Endothelial cell of umbilical vein (primary cell): ENCODE measurements at regions not wholly inside any gene's neighbourhood (a gene's known extent, or its start where the extent isn't known, plus 50 kb on each side); places are given as distances from the start of the nearest gene placed in this dataset.

Experiments used
- BruUV-seq: library from RNA; stranded (reverse); fragments of 400-500 nt; replicated peaks from 2 replicates; lab custom pipeline; 2021; lab: Mats Ljungman, UMichigan
- CTCF ChIA-PET: fragments of 300-600, 350-600 bp; sonication (Branson Sonifier 250); formaldehyde crosslinking; loops from one replicate; lab custom pipeline; 2021; ENCODE audit warnings: antibody characterized with exemption, inconsistent platforms; lab: Charles Lee
- POLR2A ChIA-PET: fragments of 300-600, 350-600 bp; sonication (Branson Sonifier 250); formaldehyde crosslinking; loops from one replicate; lab custom pipeline; 2021; ENCODE audit warnings: antibody characterized with exemption, inconsistent platforms; lab: Charles Lee
- DNase-seq: peaks from one replicate; pipeline ENCODE4 v3.0.0-alpha.2; 2011; ENCODE audit warnings: low read depth, low spot score
- FAIRE-seq: peaks from 2 replicates; lab custom pipeline; 2011; peaks lifted over from hg19 to GRCh38; lab: Jason Lieb, UNC
- H2AFZ ChIP-seq: 2 replicates; pipeline ENCODE4 v1.6.0; 2012; ENCODE audit warnings: low read depth, low read length, control low read depth, inconsistent platforms
- H3K27ac ChIP-seq: 2 replicates; pipeline ENCODE4 v1.5.1; 2011; ENCODE audit warnings: low read depth, mild to moderate bottlenecking, control low read depth, low read length, moderate library complexity; ENCODE audit not compliant: insufficient read depth
- H3K27me3 ChIP-seq, 2 experiments: 2 replicates each; pipeline versions ENCODE4 v1.6.0 to v1.6.1; 2011; ENCODE audit warnings: low read length in 2 of 2, mixed read lengths in 1 of 2; ENCODE audit not compliant: control insufficient read depth in 2 of 2, insufficient read depth in 2 of 2
- H3K36me3 ChIP-seq, 2 experiments: 2 replicates in 1 of 2; 3 replicates in 1 of 2; pipeline ENCODE4 v1.5.1; 2011; ENCODE audit warnings: low read length in 2 of 2, mild to moderate bottlenecking in 1 of 2, moderate library complexity in 1 of 2; ENCODE audit not compliant: control insufficient read depth in 2 of 2, insufficient read depth in 2 of 2; ENCODE audit errors: extremely low read depth in 1 of 2
- H3K4me1 ChIP-seq: 3 replicates; pipeline ENCODE4 v1.5.1; 2011; ENCODE audit warnings: mild to moderate bottlenecking, low read length; ENCODE audit not compliant: control insufficient read depth, insufficient read depth; ENCODE audit errors: extremely low read depth
- H3K4me2 ChIP-seq: 2 replicates; pipeline ENCODE4 v1.6.1; 2011; ENCODE audit warnings: low read length, control low read depth, mixed read lengths; ENCODE audit not compliant: insufficient read depth
- H3K4me3 ChIP-seq, 3 experiments: fragments of 200-600 bp in 1 of 3; sonication (generic), shearing (Covaris generic) in 1 of 3; replicated peaks in 1 of 3; 2 replicates each; pipeline ENCODE4 v1.5.1; 2011 to 2016; ENCODE audit warnings: control low read depth in 3 of 3, low read length in 3 of 3, mild to moderate bottlenecking in 2 of 3, inconsistent platforms in 1 of 3, low read depth in 1 of 3, moderate library complexity in 1 of 3; ENCODE audit not compliant: insufficient read depth in 1 of 3
- H3K79me2 ChIP-seq: 2 replicates; pipeline ENCODE4 v1.6.0; 2012; ENCODE audit warnings: low read length, inconsistent platforms; ENCODE audit not compliant: control insufficient read depth, insufficient read depth
- H3K9ac ChIP-seq: replicated peaks from 2 replicates; pipeline ENCODE3; 2011; ENCODE audit warnings: low read length, control low read depth; ENCODE audit not compliant: insufficient read depth; ENCODE audit errors: extremely low read depth
- H3K9me1 ChIP-seq: replicated peaks from 3 replicates; pipeline ENCODE4 v1.6.0; 2011; ENCODE audit warnings: mild to moderate bottlenecking, low read length; ENCODE audit not compliant: control insufficient read depth, insufficient read depth; ENCODE audit errors: extremely low read depth
- H3K9me3 ChIP-seq: replicated peaks from 2 replicates; pipeline ENCODE4 v1.5.1; 2012; ENCODE audit warnings: low read length, inconsistent platforms; ENCODE audit not compliant: control insufficient read depth, insufficient read depth
- H4K20me1 ChIP-seq: replicated peaks from 2 replicates; pipeline ENCODE3; 2011; ENCODE audit warnings: mild to moderate bottlenecking, low read length; ENCODE audit not compliant: control insufficient read depth, insufficient read depth; ENCODE audit errors: extremely low read depth
- EZH2 ChIP-seq: IDR thresholded peaks from 2 replicates; pipeline ENCODE4 v1.6.1; 2012; ENCODE audit warnings: borderline replicate concordance, low read depth, mild to moderate bottlenecking, moderate library complexity, low read length, inconsistent platforms; ENCODE audit not compliant: severe bottlenecking
- FOS ChIP-seq: IDR thresholded peaks from 2 replicates; pipeline ENCODE4 v1.6.1; 2011; ENCODE audit warnings: mild to moderate bottlenecking, low read length, moderate library complexity, borderline replicate concordance; ENCODE audit not compliant: insufficient read depth
- GATA2 ChIP-seq: IDR thresholded peaks from 2 replicates; pipeline ENCODE4 v1.7.0; 2011; ENCODE audit warnings: low read depth, mild to moderate bottlenecking, moderate library complexity, mixed read lengths, low read length; ENCODE audit not compliant: insufficient read length, insufficient read depth
- JUN ChIP-seq: IDR thresholded peaks from 2 replicates; pipeline ENCODE4 v1.6.1; 2011; ENCODE audit warnings: borderline replicate concordance, low read depth; ENCODE audit not compliant: insufficient read length, insufficient read depth
- MAX ChIP-seq: IDR thresholded peaks from 2 replicates; pipeline ENCODE4 v1.6.1; 2011; ENCODE audit not compliant: insufficient read depth, insufficient read length
- MYC ChIP-seq: IDR thresholded peaks from one replicate; pipeline ENCODE4 v1.6.1; 2011; ENCODE audit warnings: mild to moderate bottlenecking, low read depth, low read length
- POLR2AphosphoS5 ChIP-seq: IDR thresholded peaks from 2 replicates; pipeline ENCODE4 v1.6.1; 2012; ENCODE audit warnings: low read depth, mild to moderate bottlenecking, control low read depth, low read length, moderate library complexity; ENCODE audit not compliant: insufficient read depth
- dilution Hi-C: fragments of 300-500 bp; cut with MboI; formaldehyde crosslinking; loops from one replicate; pipeline ENCODE4 v1.15.0; 2019; ENCODE audit warnings: low sequenced_read_pairs; ENCODE audit not compliant: extremely low pct_ligation_motif_present
- intact Hi-C: fragments of 100-400 bp; cut with micrococcal nuclease; formaldehyde crosslinking; loops from one replicate; pipeline ENCODE4 v1.10.0; 2022

- BruUV-seq, result no TSS peak
- DNase-seq (no peak), FAIRE-seq (no peak)
- no peaks in the 10 kb centered on the region for H3K4me1 ChIP-seq
- intact Hi-C loops (no loop called here), dilution Hi-C loops (no loop called here)
- H3K36me3 ChIP-seq, result no peaks in the 10 kb centered on the region
- ChIA-PET POLR2A (no interaction called here), CTCF (interaction anchor here (0.8 to 1.0 kb wide), 3 partner anchors 11 to 45 kb away, joined by 3 read pairs; no protein-coding TSS in a partner anchor)
- no peak overlapping the region for H3K4me3 ChIP-seq
- H4K20me1 ChIP-seq, result no peaks in the 10 kb centered on the region
- no peak overlapping the region for H3K4me2 ChIP-seq
- no peaks in the 10 kb centered on the region for H3K9me3 ChIP-seq
- no peak overlapping the region for H3K27ac ChIP-seq
- H3K27me3 ChIP-seq, result no peaks in the 10 kb centered on the region
- no peak overlapping the region for H2AFZ ChIP-seq
- H3K9me1 ChIP-seq, result no peaks in the 10 kb centered on the region
- H3K9ac ChIP-seq, result no peak overlapping the region
- no peaks in the 10 kb centered on the region for H3K79me2 ChIP-seq
- TF ChIP-seq MYC (no peak), FOS (no peak)
Observed at GRCh38 chr15:62977952-62978811, 64.4 kb upstream of the TPM1 start.

GRCh38 chr15:62979252-62979651, 63.3 kb upstream of the TPM1 start:
- intact Hi-C loops (no loop called here), dilution Hi-C loops (no loop called here)
- Histone ChIP-seq H3K9ac (no peak overlapping the region), H4K20me1 (no peaks in the 10 kb centered on the region), H3K4me3 (no peak overlapping the region), H3K36me3 (no peaks in the 10 kb centered on the region), H3K9me1 (no peaks in the 10 kb centered on the region), H3K4me2 (no peak overlapping the region), H3K27ac (no peak overlapping the region), H3K9me3 (no peaks in the 10 kb centered on the region), H3K4me1 (no peaks in the 10 kb centered on the region), H2AFZ (no peak overlapping the region), H3K27me3 (peaks cover 0 to 2% of the 10 kb centered on the region in 2 experiments), H3K79me2 (no peaks in the 10 kb centered on the region)
- FAIRE-seq (no peak), DNase-seq (no peak)
- CTCF ChIA-PET, result no interaction called here
- TF ChIP-seq POLR2AphosphoS5 (no peak), MYC (no peak), JUN (no peak), GATA2 (no peak), EZH2 (no peak), MAX (no peak)
- POLR2A ChIA-PET, result no interaction called here
- no TSS peak for BruUV-seq
